HCT116 (cell line): ENCODE measurements at regions not wholly inside any gene's neighbourhood (a gene's known extent, or its start where the extent isn't known, plus 50 kb on each side); places are given as distances from the start of the nearest gene placed in this dataset.

Experiments used
- ATAC-seq: fragments of 200-7000 bp; cut with Tn5 transposase; 2 replicates; pipeline ENCODE4 v1.9.1; 2020; ENCODE audit warnings: mild to moderate bottlenecking, moderate library complexity
- BruUV-seq: library from RNA; stranded (reverse); fragments of 400-500 nt; replicated peaks from 2 replicates; lab custom pipeline; 2021; lab: Mats Ljungman, UMichigan
- CTCF ChIA-PET: fragments of 300-600 bp; sonication (Branson Sonifier 250); formaldehyde crosslinking; loops from one replicate; lab custom pipeline; 2021; ENCODE audit warnings: antibody characterized with exemption; lab: Charles Lee
- POLR2A ChIA-PET: fragments of 300-600, 350-600 bp; sonication (Branson Sonifier 250); formaldehyde crosslinking; loops from one replicate; lab custom pipeline; 2021; ENCODE audit warnings: antibody characterized with exemption; lab: Charles Lee
- RAD21 ChIA-PET, 2 experiments: fragments of 300-600 bp; sonication (Branson Sonifier 250); formaldehyde crosslinking; loops; one replicate each; lab custom pipeline; 2023; ENCODE audit warnings: low total read pairs in 2 of 2; ENCODE audit not compliant: uncharacterized antibody in 2 of 2, unreplicated experiment in 2 of 2, low non-redundant PET in 1 of 2; lab: Charles Lee
- DNase-seq: peaks from one replicate; pipeline ENCODE4 v3.0.0-alpha.2; 2010; ENCODE audit warnings: low read depth, low spot score
- H2AFZ ChIP-seq: fragments of 200-600 bp; shearing (Covaris generic), sonication (generic); 2 replicates; pipeline ENCODE4 v1.6.1; 2017; ENCODE audit warnings: low read depth, mixed run types, mixed read lengths, antibody characterized with exemption, low read length; ENCODE audit not compliant: poor library complexity, severe bottlenecking
- H3K27ac ChIP-seq: 2 replicates; pipeline ENCODE4 v1.5.1; 2012; ENCODE audit warnings: low read depth, low read length
- H3K27me3 ChIP-seq: fragments of 200-600 bp; sonication (generic); 2 replicates; pipeline ENCODE4 v1.6.1; 2016; ENCODE audit warnings: mixed run types, low read length, mixed read lengths; ENCODE audit not compliant: insufficient read depth
- H3K36me3 ChIP-seq, 2 experiments: fragments of 200-500 bp in 1 of 2; fragments of 200-600 bp in 1 of 2; sonication (Bioruptor generic) in 1 of 2; sonication (generic) in 1 of 2; 2 replicates each; pipeline versions ENCODE4 v1.5.1 to v1.6.1; 2014 to 2016; ENCODE audit warnings: low read length in 2 of 2, inconsistent platforms in 1 of 2, mixed read lengths in 1 of 2, mixed run types in 1 of 2; ENCODE audit not compliant: insufficient read depth in 2 of 2, control insufficient read depth in 1 of 2
- H3K4me1 ChIP-seq, 2 experiments: fragments of 200-600 bp in 1 of 2; sonication (generic) in 1 of 2; 2 replicates each; pipeline versions ENCODE4 v1.5.1 to v1.6.1; 2012 to 2017; ENCODE audit warnings: low read length in 2 of 2, inconsistent platforms in 1 of 2, mild to moderate bottlenecking in 1 of 2, mixed read lengths in 1 of 2, mixed run types in 1 of 2, moderate library complexity in 1 of 2; ENCODE audit not compliant: insufficient read depth in 2 of 2, control insufficient read depth in 1 of 2
- H3K4me2 ChIP-seq: fragments of 200-600 bp; sonication (generic); 2 replicates; pipeline ENCODE4 v1.6.1; 2017; ENCODE audit warnings: mixed run types, low read length, mixed read lengths
- H3K4me3 ChIP-seq, 2 experiments: fragments of 200-600 bp in 1 of 2; sonication (generic) in 1 of 2; replicated peaks in 1 of 2; 2 replicates each; pipeline ENCODE4 v1.5.1; 2011 to 2016; ENCODE audit warnings: low read length in 2 of 2, control low read depth in 1 of 2, low read depth in 1 of 2, mild to moderate bottlenecking in 1 of 2, mixed read lengths in 1 of 2, mixed run types in 1 of 2
- H3K79me2 ChIP-seq: fragments of 200-600 bp; sonication (generic); 2 replicates; pipeline ENCODE4 v1.6.1; 2017; ENCODE audit warnings: mild to moderate bottlenecking, mixed run types, low read length, moderate library complexity, mixed read lengths; ENCODE audit not compliant: insufficient read depth
- H3K9ac ChIP-seq: fragments of 200-600 bp; sonication (generic); 2 replicates; pipeline ENCODE4 v1.6.1; 2016; ENCODE audit warnings: low read length, mixed read lengths
- H3K9me2 ChIP-seq: fragments of 200-600 bp; sonication (generic), shearing (Covaris generic); 2 replicates; pipeline ENCODE4 v1.6.1; 2017; ENCODE audit warnings: mixed run types, mild to moderate bottlenecking, moderate library complexity; ENCODE audit not compliant: insufficient read depth
- H3K9me3 ChIP-seq, 2 experiments: fragments of 200-500 bp in 1 of 2; fragments of 200-600 bp in 1 of 2; sonication (Bioruptor generic) in 1 of 2; sonication (generic) in 1 of 2; 2 replicates each; pipeline ENCODE4 v1.6.1; 2014 to 2017; ENCODE audit warnings: low read length in 2 of 2, mixed read lengths in 2 of 2, inconsistent platforms in 1 of 2, low read depth in 1 of 2, mild to moderate bottlenecking in 1 of 2, mixed run types in 1 of 2, moderate library complexity in 1 of 2; ENCODE audit not compliant: control insufficient read depth in 1 of 2, insufficient read depth in 1 of 2
- H4K20me1 ChIP-seq: fragments of 200-600 bp; sonication (generic), shearing (Covaris generic); 2 replicates; pipeline ENCODE4 v1.6.1; 2017; ENCODE audit warnings: mixed run types, mild to moderate bottlenecking, moderate library complexity; ENCODE audit not compliant: insufficient read depth
- CBX3 ChIP-seq: IDR thresholded peaks from 2 replicates; pipeline ENCODE4 v1.6.1; 2012; ENCODE audit warnings: low read depth
- ELF1 ChIP-seq: IDR thresholded peaks from 2 replicates; pipeline ENCODE4 v1.6.1; 2012; ENCODE audit warnings: low read depth, borderline replicate concordance
- FOSL1 ChIP-seq: IDR thresholded peaks from 2 replicates; pipeline ENCODE4 v1.6.1; 2012; ENCODE audit warnings: low read depth
- POLR2A ChIP-seq: IDR thresholded peaks from 2 replicates; pipeline ENCODE4 v1.7.0; 2011; ENCODE audit warnings: borderline replicate concordance; ENCODE audit not compliant: insufficient read depth, insufficient read length; ENCODE audit errors: extremely low read depth
- POLR2AphosphoS5 ChIP-seq: IDR thresholded peaks from 2 replicates; pipeline ENCODE4 v1.6.1; 2011; ENCODE audit warnings: mild to moderate bottlenecking, low read depth, low read length, moderate library complexity
- RAD21 ChIP-seq: IDR thresholded peaks from 2 replicates; pipeline ENCODE4 v1.6.1; 2012; ENCODE audit warnings: low read depth, mild to moderate bottlenecking
- SP1 ChIP-seq: IDR thresholded peaks from 2 replicates; pipeline ENCODE4 v1.6.1; 2012; ENCODE audit warnings: low read depth
- SRF ChIP-seq: IDR thresholded peaks from 2 replicates; pipeline ENCODE4 v1.6.1; 2012; ENCODE audit warnings: low read depth
- ZFX ChIP-seq: fragments of 450-650 bp; IDR thresholded peaks from 2 replicates; pipeline ENCODE4 v1.6.1; 2017
- intact Hi-C: fragments of 100-400 bp; cut with micrococcal nuclease; formaldehyde crosslinking; loops from 2 replicates; pipeline ENCODE4 v1.10.0; 2022
- TF ChIP-seq, protein P1 (sequence below): IDR thresholded peaks from 2 replicates; pipeline ENCODE4 v1.6.1; 2012
- TF ChIP-seq, protein P2 (sequence below): IDR thresholded peaks from 2 replicates; pipeline ENCODE4 v1.6.1; 2012

DNA sequence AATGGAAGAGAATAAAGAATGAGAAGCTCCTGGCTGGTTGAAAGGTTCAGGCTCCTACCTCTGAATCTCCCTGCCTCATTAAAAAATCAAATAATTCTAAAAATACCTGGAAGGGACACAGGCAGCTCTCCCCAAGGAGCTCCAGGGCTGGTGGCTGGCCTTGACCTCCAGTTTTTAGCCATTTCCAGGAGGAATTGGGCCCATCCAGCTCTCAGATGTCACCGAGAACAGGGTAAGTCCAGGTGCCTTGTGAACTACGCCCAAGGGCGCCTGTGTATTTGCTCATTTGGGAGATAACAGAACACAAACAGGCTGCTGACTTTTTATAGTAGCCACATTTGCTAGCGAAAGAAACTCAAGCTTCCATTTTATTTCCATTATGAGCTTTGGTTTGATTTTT is 321.0 kb upstream of the C1orf174 start (continued):
- TF ChIP-seq SP1, result no peak
- TF ChIP-seq, protein P1, sequence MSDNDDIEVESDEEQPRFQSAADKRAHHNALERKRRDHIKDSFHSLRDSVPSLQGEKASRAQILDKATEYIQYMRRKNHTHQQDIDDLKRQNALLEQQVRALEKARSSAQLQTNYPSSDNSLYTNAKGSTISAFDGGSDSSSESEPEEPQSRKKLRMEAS, result no peak
- TF ChIP-seq CBX3, result no peak
- TF ChIP-seq FOSL1, result no peak
- no peak for TF ChIP-seq ELF1
- TF ChIP-seq, protein P2, sequence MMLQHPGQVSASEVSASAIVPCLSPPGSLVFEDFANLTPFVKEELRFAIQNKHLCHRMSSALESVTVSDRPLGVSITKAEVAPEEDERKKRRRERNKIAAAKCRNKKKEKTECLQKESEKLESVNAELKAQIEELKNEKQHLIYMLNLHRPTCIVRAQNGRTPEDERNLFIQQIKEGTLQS, result no peak
- TF ChIP-seq RAD21, result no peak
- TF ChIP-seq SRF, result no peak
- TF ChIP-seq POLR2AphosphoS5, result no peak

DNA sequence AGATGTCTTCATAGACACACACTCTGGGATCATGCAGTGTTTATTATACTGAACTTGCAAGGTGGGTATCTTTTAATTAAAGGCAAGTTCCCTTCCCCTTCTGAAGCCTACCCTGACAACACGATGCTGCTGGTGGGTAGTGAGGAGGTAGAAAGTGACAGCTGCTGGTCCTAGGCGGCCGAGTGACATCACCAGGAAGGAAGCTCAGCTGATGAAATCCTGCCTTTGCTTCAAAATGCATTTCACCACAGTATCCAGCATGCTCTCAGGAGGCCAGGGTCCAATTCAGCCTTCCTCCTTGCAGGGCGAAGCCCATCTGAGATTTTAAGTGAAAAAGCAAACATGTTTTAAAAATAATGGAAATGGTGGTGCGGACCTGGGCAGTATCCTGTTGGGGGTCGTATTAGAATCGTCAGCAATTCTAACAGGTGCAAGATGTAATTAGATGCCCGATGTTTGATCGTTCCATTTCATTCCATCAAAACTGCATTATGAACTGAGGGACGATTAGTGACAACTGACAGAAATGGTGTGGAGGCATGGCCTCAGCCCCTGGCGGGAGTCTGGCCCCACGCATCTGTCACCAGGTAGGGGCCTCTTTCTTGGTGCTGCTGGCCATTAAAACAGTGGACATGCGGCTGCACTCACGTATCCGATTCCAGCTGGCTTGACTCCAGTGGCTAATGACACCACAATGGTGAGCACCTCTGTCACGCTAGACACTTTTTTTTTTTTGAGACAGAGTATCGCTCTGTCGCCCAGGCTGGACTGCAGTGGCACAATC is 324.8 kb upstream of the C1orf174 start:
- H3K4me1 ChIP-seq, result no peaks in the 10 kb centered on the region
- ATAC-seq (no peak), DNase-seq (no peak)
- no peak overlapping the region for H3K27ac ChIP-seq
- H3K9ac ChIP-seq, result no peak overlapping the region
- H3K9me2 ChIP-seq, result no peaks in the 10 kb centered on the region
- ChIA-PET RAD21 (no interaction called here), CTCF (no interaction called here), POLR2A (no interaction called here)
- H3K4me3 ChIP-seq, result no peak overlapping the region
- H3K27me3 ChIP-seq, result no peaks in the 10 kb centered on the region
- TF ChIP-seq RAD21 (no peak), POLR2A (no peak), ZFX (no peak)
- intact Hi-C loops, result no loop called here
- H4K20me1 ChIP-seq, result no peaks in the 10 kb centered on the region
- H3K36me3 ChIP-seq, result no peaks in the 10 kb centered on the region
- BruUV-seq, result no TSS peak
- H3K9me3 ChIP-seq, result no peaks in the 10 kb centered on the region
- no peak overlapping the region for H2AFZ ChIP-seq
- no peaks in the 10 kb centered on the region for H3K79me2 ChIP-seq
- H3K4me2 ChIP-seq, result no peak overlapping the region
